K562 (cell line): ENCODE measurements at regions not wholly inside any gene's neighbourhood (a gene's known extent, or its start where the extent isn't known, plus 50 kb on each side); places are given as distances from the start of the nearest gene placed in this dataset.
A peak's percentile ranks its signal among the peaks of the same experiment; 100 is the strongest.

ENCODE experiments used
- CBX8 ChIP-seq: fragments of 200-600 bp; sonication (generic); IDR thresholded peaks from 2 replicates; pipeline ENCODE4 v1.6.1; 2012; ENCODE audit warnings: borderline replicate concordance, mixed run types, low read depth, mild to moderate bottlenecking, moderate library complexity, mixed read lengths, low read length, control low read depth, inconsistent platforms; ENCODE audit not compliant: poor library complexity, severe bottlenecking; ENCODE audit errors: extremely low read depth
- CCAR2 ChIP-seq: fragments of 200-400 bp; formaldehyde crosslinking; IDR thresholded peaks from 2 replicates; pipeline ENCODE4 v1.6.1; 2017; ENCODE audit warnings: mild to moderate bottlenecking, low read depth, low read length
- CHD4 ChIP-seq: fragments of 200-600 bp; sonication (generic); IDR thresholded peaks from 3 replicates; pipeline ENCODE4 v1.6.1; 2012; ENCODE audit warnings: low read depth, mild to moderate bottlenecking, mixed read lengths, low read length, inconsistent platforms; ENCODE audit not compliant: insufficient read depth, insufficient replicate concordance, poor library complexity, severe bottlenecking
- HDAC8 ChIP-seq: fragments of 450-650 bp; IDR thresholded peaks from 2 replicates; pipeline ENCODE4 v1.6.1; 2016; ENCODE audit warnings: mild to moderate bottlenecking, missing genetic modification characterization, moderate library complexity, missing compliant biosample characterization
- HLTF ChIP-seq: fragments of 450-650 bp; IDR thresholded peaks from 2 replicates; pipeline ENCODE4 v1.6.1; 2016
- HMGXB4 ChIP-seq: sonication (generic); formaldehyde crosslinking; IDR thresholded peaks from 2 replicates; pipeline ENCODE4 v1.8.1; 2023; ENCODE audit warnings: mild to moderate bottlenecking, missing genetic modification reagents
- KHSRP ChIP-seq: fragments of 450-650 bp; IDR thresholded peaks from 2 replicates; pipeline ENCODE4 v1.6.1; 2017
- MEIS2 ChIP-seq: fragments of 450-650 bp; IDR thresholded peaks from 2 replicates; pipeline ENCODE4 v1.6.1; 2014; ENCODE audit warnings: mild to moderate bottlenecking; ENCODE audit not compliant: partially characterized antibody
- MYNN ChIP-seq, 2 experiments: sonication (generic); formaldehyde crosslinking in 1 of 2; IDR thresholded peaks; 2 replicates each; pipeline versions ENCODE4 v1.5.0 to v1.6.1; 2016 to 2020; ENCODE audit warnings: antibody characterized with exemption in 1 of 2, missing genetic modification reagents in 1 of 2
- POLR3A ChIP-seq: IDR thresholded peaks from 2 replicates; pipeline ENCODE4 v1.6.1; 2011; ENCODE audit warnings: borderline replicate concordance, mild to moderate bottlenecking, moderate library complexity; ENCODE audit not compliant: insufficient read length, insufficient read depth; ENCODE audit errors: extremely low read depth
- RBM14 ChIP-seq: fragments of 200-400 bp; formaldehyde crosslinking; IDR thresholded peaks from 2 replicates; pipeline ENCODE4 v1.6.1; 2018; ENCODE audit warnings: low read depth, mild to moderate bottlenecking, low read length, moderate library complexity, borderline replicate concordance; ENCODE audit not compliant: insufficient read depth
- ZBTB12 ChIP-seq: fragments of 250-450 bp; sonication (Bioruptor Pico); IDR thresholded peaks from 2 replicates; pipeline ENCODE4 v1.4.0; 2020
- ZBTB17 ChIP-seq: fragments of 450-650 bp; formaldehyde crosslinking; IDR thresholded peaks from 2 replicates; pipeline ENCODE4 v1.4.0; 2020; ENCODE audit warnings: mild to moderate bottlenecking
- ZBTB33 ChIP-seq: sonication (generic); formaldehyde crosslinking; IDR thresholded peaks from 2 replicates; pipeline ENCODE4 v1.8.1; 2023; ENCODE audit warnings: mild to moderate bottlenecking, missing genetic modification reagents
- ZFP30 ChIP-seq: fragments of 250-450 bp; sonication (Bioruptor Pico); IDR thresholded peaks from 2 replicates; pipeline ENCODE4 v1.8.0; 2022; ENCODE audit warnings: moderate library complexity, mild to moderate bottlenecking, inconsistent platforms, borderline replicate concordance
- ZNF324 ChIP-seq: fragments of 250-450 bp; sonication (Bioruptor Pico); IDR thresholded peaks from 2 replicates; pipeline ENCODE4 v1.4.0; 2020; ENCODE audit warnings: mild to moderate bottlenecking
- ZNF551 ChIP-seq: fragments of 250-450 bp; sonication (Bioruptor Pico); IDR thresholded peaks from 2 replicates; pipeline ENCODE4 v1.5.0; 2021; ENCODE audit warnings: mild to moderate bottlenecking, moderate library complexity
- TF ChIP-seq, protein P1 (sequence below): sonication (generic); formaldehyde crosslinking; IDR thresholded peaks from 2 replicates; pipeline ENCODE4 v1.8.0; 2022; ENCODE audit warnings: mild to moderate bottlenecking, missing genetic modification reagents

DNA sequence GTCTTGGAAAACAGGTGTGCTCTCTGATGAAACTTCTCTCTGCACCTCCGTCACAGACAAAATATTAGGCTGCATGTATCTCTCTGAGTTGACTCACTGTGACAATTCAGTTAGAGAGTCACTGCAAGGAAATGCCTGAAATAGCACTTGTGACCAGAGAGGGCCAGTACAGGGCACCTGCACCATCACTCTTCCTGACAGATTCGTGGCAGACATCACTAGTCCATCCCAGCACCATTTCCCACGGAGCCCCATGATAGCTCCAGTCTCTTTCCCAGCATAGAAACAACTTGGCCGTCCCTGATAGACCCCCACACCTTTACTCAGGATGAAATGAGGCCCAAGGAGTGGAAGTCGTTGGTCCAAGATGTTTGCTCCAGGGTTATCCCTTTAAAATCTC, 73.3 kb upstream of the ISX start (continued):
- TF ChIP-seq RBM14 (no peak), POLR3A (no peak), ZFP30 (CRISPR knock-in tag) (no peak), ZBTB33 (CRISPR knock-in tag) (no peak), CHD4 (no peak), ZNF551 (CRISPR knock-in tag) (no peak), ZNF324 (CRISPR knock-in tag) (no peak), HDAC8 (tag) (no peak), HLTF (no peak), CCAR2 (no peak), KHSRP (no peak), ZBTB12 (CRISPR knock-in tag) (no peak), MYNN (IDR thresholded peaks at IDR 0.05) (no peak), MYNN (CRISPR knock-in tag; IDR thresholded peaks at IDR 0.05) (no peak), MEIS2 (peak; percentile 68), ZBTB17 (CRISPR knock-in tag) (peak; percentile 97), CBX8 (no peak), HMGXB4 (CRISPR knock-in tag) (no peak)
- TF ChIP-seq, protein P1, sequence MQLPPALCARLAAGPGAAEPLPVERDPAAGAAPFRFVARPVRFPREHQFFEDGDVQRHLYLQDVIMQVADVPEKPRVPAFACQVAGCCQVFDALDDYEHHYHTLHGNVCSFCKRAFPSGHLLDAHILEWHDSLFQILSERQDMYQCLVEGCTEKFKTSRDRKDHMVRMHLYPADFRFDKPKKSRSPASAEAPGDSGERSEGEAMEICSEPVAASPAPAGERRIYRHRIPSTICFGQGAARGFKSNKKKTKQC (CRISPR knock-in tag) = no peak
